Osteocyte (in vitro differentiated cells): ENCODE measurements at regions not wholly inside any gene's neighbourhood (a gene's known extent, or its start where the extent isn't known, plus 50 kb on each side); places are given as distances from the start of the nearest gene placed in this dataset.

Experiments
- DNase-seq: peaks from one replicate; pipeline ENCODE4 v3.0.0; 2021; ENCODE audit warnings: mixed read lengths; ENCODE audit not compliant: unreplicated experiment; ENCODE audit errors: extremely low spot score
- H3K27ac Mint-ChIP-seq: one replicate; pipeline ENCODE4 v1.8.0; 2021; ENCODE audit warnings: mild to moderate bottlenecking, mixed read lengths; ENCODE audit not compliant: unreplicated experiment
- H3K27me3 Mint-ChIP-seq: one replicate; pipeline ENCODE4 v1.8.0; 2021; ENCODE audit warnings: mixed read lengths; ENCODE audit not compliant: unreplicated experiment
- H3K36me3 Mint-ChIP-seq: one replicate; pipeline ENCODE4 v1.8.0; 2021; ENCODE audit warnings: mixed read lengths; ENCODE audit not compliant: unreplicated experiment
- H3K4me1 Mint-ChIP-seq: one replicate; pipeline ENCODE4 v1.8.0; 2021; ENCODE audit warnings: mixed read lengths; ENCODE audit not compliant: unreplicated experiment
- H3K4me3 Mint-ChIP-seq: one replicate; pipeline ENCODE4 v1.8.0; 2021; ENCODE audit warnings: mild to moderate bottlenecking, moderate library complexity, mixed read lengths; ENCODE audit not compliant: unreplicated experiment
- H3K9me3 Mint-ChIP-seq: one replicate; pipeline ENCODE4 v1.8.0; 2021; ENCODE audit warnings: mixed read lengths; ENCODE audit not compliant: unreplicated experiment
- CTCF ChIP-seq: fragments of 200-600 bp; sonication (generic); IDR thresholded peaks from 2 replicates; pipeline ENCODE4 v1.5.0; 2021; ENCODE audit warnings: antibody characterized with exemption, mild to moderate bottlenecking, moderate library complexity

GRCh38 chr14:22500525-22500924 is 88.5 kb downstream of the DAD1 start:
- H3K27ac Mint-ChIP-seq = no peak overlapping the region
- no peak overlapping the region for H3K4me3 Mint-ChIP-seq
- no peaks in the 10 kb centered on the region for H3K9me3 Mint-ChIP-seq
- H3K27me3 Mint-ChIP-seq = no peaks in the 10 kb centered on the region
- no peak for DNase-seq
- TF ChIP-seq CTCF = no peak
- no peaks in the 10 kb centered on the region for H3K36me3 Mint-ChIP-seq
- H3K4me1 Mint-ChIP-seq = no peaks in the 10 kb centered on the region

DNA sequence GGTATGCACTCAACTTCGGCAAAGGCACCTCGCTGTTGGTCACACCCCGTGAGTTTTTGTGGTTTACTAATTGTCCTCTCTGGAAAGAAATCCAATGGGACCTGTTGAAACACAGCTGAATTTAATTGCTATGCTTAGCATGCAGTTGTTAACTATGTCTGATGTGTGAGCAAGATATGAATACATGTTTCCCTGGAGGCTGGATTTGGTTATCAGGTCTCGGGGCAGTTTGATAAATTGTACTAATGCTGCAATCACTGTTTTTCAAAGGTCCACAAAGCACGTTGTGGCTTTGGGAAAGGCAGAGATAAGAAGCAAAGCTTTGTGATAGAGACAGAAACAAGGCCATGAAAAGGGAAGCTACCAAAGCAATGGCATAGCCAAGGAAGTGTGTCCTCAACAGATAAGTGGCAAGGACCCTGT is 91.3 kb downstream of the DAD1 start:
- H3K9me3 Mint-ChIP-seq = no peaks in the 10 kb centered on the region
- TF ChIP-seq CTCF = no peak
- no peaks in the 10 kb centered on the region for H3K4me1 Mint-ChIP-seq
- no peak overlapping the region for H3K4me3 Mint-ChIP-seq
- peaks cover 3% of the 10 kb centered on the region for H3K27me3 Mint-ChIP-seq
- no peak for DNase-seq
- no peak overlapping the region for H3K27ac Mint-ChIP-seq
- no peaks in the 10 kb centered on the region for H3K36me3 Mint-ChIP-seq

DNA sequence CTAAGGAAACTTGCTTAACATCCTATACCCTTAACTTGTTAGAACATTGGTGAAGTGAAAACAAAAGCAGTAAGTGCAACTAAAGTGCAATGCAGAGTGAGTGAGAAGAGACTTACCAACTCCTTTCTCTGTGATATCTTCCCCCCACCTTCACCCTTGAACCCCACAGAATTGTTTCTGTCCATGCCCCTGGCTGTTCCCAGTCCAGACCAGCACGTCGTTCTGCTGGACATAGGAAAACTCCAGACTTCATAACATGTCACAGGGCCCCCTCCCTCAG is 91.9 kb downstream of the DAD1 start:
- Mint-ChIP-seq H3K4me3 (no peak overlapping the region), H3K27ac (no peak overlapping the region), H3K27me3 (peaks cover 3% of the 10 kb centered on the region), H3K4me1 (no peaks in the 10 kb centered on the region), H3K9me3 (no peaks in the 10 kb centered on the region), H3K36me3 (no peaks in the 10 kb centered on the region)
- no peak for DNase-seq
- TF ChIP-seq CTCF = no peak

DNA sequence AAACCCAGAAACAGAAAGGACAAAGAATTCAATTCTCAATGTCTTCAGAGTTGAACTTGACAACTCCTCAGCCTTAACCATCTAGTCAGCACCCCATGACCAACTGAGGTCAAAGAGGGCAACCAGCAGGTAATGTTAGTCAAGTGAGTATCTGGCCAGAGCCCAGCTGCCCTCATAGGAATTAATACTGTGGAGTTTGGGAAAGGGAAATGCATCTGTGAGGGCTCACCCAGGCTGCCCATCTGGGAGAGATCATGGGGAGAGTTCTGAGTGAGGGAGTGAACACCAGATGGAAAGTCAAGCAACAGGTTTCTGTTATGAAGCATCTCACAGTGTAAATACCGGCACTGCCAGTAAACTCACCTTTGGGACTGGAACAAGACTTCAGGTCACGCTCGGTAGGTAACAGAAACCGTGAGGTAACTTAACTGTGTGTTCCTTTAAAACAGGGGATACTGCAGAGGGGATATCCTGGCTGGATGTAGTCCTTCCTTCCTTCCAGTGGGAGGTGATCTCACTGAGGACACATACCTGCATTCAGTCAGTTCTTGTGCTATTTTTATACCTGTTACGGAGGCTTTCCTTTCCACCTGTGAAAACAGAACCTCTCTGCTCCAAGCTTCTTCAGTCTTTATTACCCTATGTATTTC is 94.4 kb downstream of the DAD1 start:
- TF ChIP-seq CTCF = no peak
- peaks cover 6% of the 10 kb centered on the region for H3K4me1 Mint-ChIP-seq
- peaks cover 19% of the 10 kb centered on the region for H3K27me3 Mint-ChIP-seq
- no peaks in the 10 kb centered on the region for H3K36me3 Mint-ChIP-seq
- no peak for DNase-seq
- H3K27ac Mint-ChIP-seq = no peak overlapping the region
- no peaks in the 10 kb centered on the region for H3K9me3 Mint-ChIP-seq
- H3K4me3 Mint-ChIP-seq = no peak overlapping the region

GRCh38 chr14:22493753-22494152 is 95.3 kb downstream of the DAD1 start:
- H3K4me3 Mint-ChIP-seq = no peak overlapping the region
- H3K9me3 Mint-ChIP-seq = no peaks in the 10 kb centered on the region
- H3K4me1 Mint-ChIP-seq = peaks cover 7% of the 10 kb centered on the region
- H3K27me3 Mint-ChIP-seq = peaks cover 21% of the 10 kb centered on the region
- no peak overlapping the region for H3K27ac Mint-ChIP-seq
- TF ChIP-seq CTCF = no peak
- DNase-seq = no peak
- no peaks in the 10 kb centered on the region for H3K36me3 Mint-ChIP-seq
